H9 (cell line): ENCODE measurements at regions not wholly inside any gene's neighbourhood (a gene's known extent, or its start where the extent isn't known, plus 50 kb on each side); places are given as distances from the start of the nearest gene placed in this dataset.

Experiments used
- DNase-seq: peaks from one replicate; pipeline ENCODE4 v3.0.0-alpha.2; 2017
- H2AFZ ChIP-seq: one replicate; pipeline ENCODE4 v1.6.1; 2013; ENCODE audit warnings: mild to moderate bottlenecking, low read length, control low read depth, moderate library complexity
- H2AK5ac ChIP-seq: 2 replicates; pipeline ENCODE4 v1.6.1; 2013; ENCODE audit warnings: low read length, control low read depth, mixed read lengths; ENCODE audit not compliant: insufficient read length
- H2BK120ac ChIP-seq: one replicate; pipeline ENCODE4 v1.6.1; 2013; ENCODE audit warnings: low read depth, mild to moderate bottlenecking, low read length, control low read depth, inconsistent platforms; ENCODE audit not compliant: poor library complexity, severe bottlenecking
- H2BK12ac ChIP-seq: 2 replicates; pipeline ENCODE4 v1.6.1; 2013; ENCODE audit warnings: low read length, control low read depth, mixed read lengths, low read depth; ENCODE audit not compliant: insufficient read length
- H2BK15ac ChIP-seq: 2 replicates; pipeline ENCODE4 v1.6.1; 2013; ENCODE audit warnings: low read depth, low read length, control low read depth
- H2BK20ac ChIP-seq: one replicate; pipeline ENCODE4 v1.6.1; 2013; ENCODE audit warnings: low read depth, mild to moderate bottlenecking, low read length, control low read depth, inconsistent platforms; ENCODE audit not compliant: poor library complexity, severe bottlenecking
- H2BK5ac ChIP-seq: 2 replicates; pipeline ENCODE4 v1.6.1; 2013; ENCODE audit warnings: low read length, control low read depth, mixed read lengths; ENCODE audit not compliant: insufficient read length
- H3K14ac ChIP-seq: 2 replicates; pipeline ENCODE4 v1.6.1; 2013; ENCODE audit warnings: low read length, control low read depth; ENCODE audit not compliant: insufficient read depth
- H3K18ac ChIP-seq: 2 replicates; pipeline ENCODE4 v1.6.1; 2013; ENCODE audit warnings: low read depth, mild to moderate bottlenecking, mixed read lengths, low read length, control low read depth; ENCODE audit not compliant: insufficient read length
- H3K23ac ChIP-seq: 2 replicates; pipeline ENCODE4 v1.6.1; 2013; ENCODE audit warnings: low read length, control low read depth, mixed read lengths, low read depth; ENCODE audit not compliant: insufficient read length
- H3K23me2 ChIP-seq: 2 replicates; pipeline ENCODE4 v1.6.1; 2013; ENCODE audit warnings: low read depth, mild to moderate bottlenecking, mixed read lengths, low read length, control low read depth; ENCODE audit not compliant: insufficient read length, poor library complexity, severe bottlenecking
- H3K27ac ChIP-seq: 2 replicates; pipeline ENCODE4 v1.5.1; 2013; ENCODE audit warnings: low read length, control low read depth, mixed read lengths, low read depth; ENCODE audit not compliant: insufficient read length
- H3K27me3 ChIP-seq: 2 replicates; pipeline ENCODE4 v1.6.1; 2013; ENCODE audit warnings: low read length, control low read depth, inconsistent platforms; ENCODE audit not compliant: insufficient read depth
- H3K4ac ChIP-seq: 2 replicates; pipeline ENCODE4 v1.6.1; 2013; ENCODE audit warnings: low read depth, mild to moderate bottlenecking, control low read depth, inconsistent platforms, low read length, moderate library complexity
- H3K4me1 ChIP-seq: 2 replicates; pipeline ENCODE4 v1.6.1; 2013; ENCODE audit warnings: low read length, control low read depth, inconsistent platforms; ENCODE audit not compliant: insufficient read depth
- H3K4me2 ChIP-seq: 2 replicates; pipeline ENCODE4 v1.6.1; 2013; ENCODE audit warnings: low read length, control low read depth, mixed read lengths; ENCODE audit not compliant: insufficient read length, insufficient read depth
- H3K56ac ChIP-seq: 2 replicates; pipeline ENCODE4 v1.6.1; 2013; ENCODE audit warnings: low read depth, mild to moderate bottlenecking, mixed read lengths, low read length, control low read depth; ENCODE audit not compliant: insufficient read length
- H3K79me1 ChIP-seq: 2 replicates; pipeline ENCODE4 v1.6.1; 2013; ENCODE audit warnings: low read depth, mild to moderate bottlenecking, moderate library complexity, low read length, control low read depth, inconsistent platforms; ENCODE audit not compliant: insufficient read depth, poor library complexity, severe bottlenecking
- H3K79me2 ChIP-seq: 2 replicates; pipeline ENCODE4 v1.6.1; 2013; ENCODE audit warnings: low read length, control low read depth, inconsistent platforms; ENCODE audit not compliant: insufficient read depth
- H3K9ac ChIP-seq: 2 replicates; pipeline ENCODE4 v1.6.1; 2013; ENCODE audit warnings: low read length, control low read depth, mixed read lengths; ENCODE audit not compliant: insufficient read length; ENCODE audit errors: extremely low read depth
- H3K9me3 ChIP-seq: one replicate; pipeline ENCODE4 v1.6.1; 2013; ENCODE audit warnings: low read depth, low read length, inconsistent platforms; ENCODE audit not compliant: control insufficient read depth
- H3T11ph ChIP-seq: one replicate; pipeline ENCODE4 v1.6.1; 2013; ENCODE audit warnings: mild to moderate bottlenecking, low read length, control low read depth, inconsistent platforms
- H4K20me1 ChIP-seq: one replicate; pipeline ENCODE4 v1.6.1; 2013; ENCODE audit not compliant: control insufficient read depth, insufficient read length, insufficient read depth
- H4K5ac ChIP-seq: 2 replicates; pipeline ENCODE4 v1.6.1; 2013; ENCODE audit warnings: low read depth, mild to moderate bottlenecking, mixed read lengths, low read length, control low read depth; ENCODE audit not compliant: insufficient read length
- H4K8ac ChIP-seq: replicated peaks from 2 replicates; pipeline ENCODE4 v1.6.1; 2013; ENCODE audit warnings: low read length, control low read depth, mixed read lengths, low read depth; ENCODE audit not compliant: insufficient read length
- H4K91ac ChIP-seq: 2 replicates; pipeline ENCODE4 v1.6.1; 2013; ENCODE audit warnings: low read depth, mild to moderate bottlenecking, moderate library complexity, mixed read lengths, low read length, control low read depth; ENCODE audit not compliant: insufficient read length
- H3K27ac Mint-ChIP-seq, 3 experiments: 2 replicates in 2 of 3; 3 replicates in 1 of 3; pipeline ENCODE4 v1.8.0; 2020 to 2021; ENCODE audit warnings: mixed read lengths in 3 of 3, mild to moderate bottlenecking in 1 of 3, moderate library complexity in 1 of 3
- H3K27me3 Mint-ChIP-seq: 2 replicates; pipeline ENCODE4 v1.8.0; 2021; ENCODE audit warnings: low read depth, mild to moderate bottlenecking, moderate library complexity, mixed read lengths
- H3K36me3 Mint-ChIP-seq, 3 experiments: 2 replicates in 2 of 3; 3 replicates in 1 of 3; pipeline ENCODE4 v1.8.0; 2020 to 2021; ENCODE audit warnings: low read depth in 3 of 3, mixed read lengths in 3 of 3; ENCODE audit not compliant: insufficient read depth in 1 of 3
- H3K4me1 Mint-ChIP-seq, 2 experiments: 2 replicates each; pipeline ENCODE4 v1.8.0; 2020; ENCODE audit warnings: mixed read lengths in 2 of 2
- H3K4me3 Mint-ChIP-seq, 2 experiments: 2 replicates in 1 of 2; 3 replicates in 1 of 2; pipeline ENCODE4 v1.8.0; 2020 to 2021; ENCODE audit warnings: mild to moderate bottlenecking in 2 of 2, mixed read lengths in 2 of 2, moderate library complexity in 1 of 2
- H3K9me3 Mint-ChIP-seq, 2 experiments: 2 replicates in 1 of 2; 3 replicates in 1 of 2; pipeline ENCODE4 v1.8.0; 2020; ENCODE audit warnings: mild to moderate bottlenecking in 2 of 2, mixed read lengths in 2 of 2, moderate library complexity in 1 of 2
- CTCF ChIP-seq: fragments of 200-600 bp; sonication (generic); conservative IDR thresholded peaks from 3 replicates; pipeline ENCODE4 v1.8.0; 2021; ENCODE audit warnings: antibody characterized with exemption, mild to moderate bottlenecking
- WGBS: extraction: QIAGEN DNeasy Blood & Tissue Kit; methylation state at CpG from one replicate; pipeline ENCODE4 v1.1.7; 2013; ENCODE audit warnings: missing lambda C conversion rate, low lambda C conversion rate, mixed read lengths; ENCODE audit not compliant: insufficient read length; ENCODE audit errors: extremely low coverage; 5-methylcytosine and 5-hydroxymethylcytosine counted together

DNA sequence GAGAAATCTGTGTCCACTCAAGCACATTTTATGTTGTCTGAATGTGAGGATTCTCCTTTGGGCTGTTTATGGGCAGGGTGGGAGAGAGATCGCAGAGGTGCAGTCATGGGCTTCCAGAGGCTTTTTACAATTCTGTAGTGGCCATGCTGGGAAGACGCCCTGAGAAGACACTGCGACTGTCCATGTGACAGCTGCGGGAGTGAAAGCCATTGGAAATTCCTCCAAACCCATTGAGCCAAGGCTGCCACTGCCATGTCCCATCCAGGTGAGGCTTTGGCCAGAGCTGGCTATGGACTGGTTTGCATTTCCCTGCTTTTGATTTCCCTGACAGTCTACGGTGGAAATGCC is 216.9 kb upstream of the ECI2 start:
- DNase-seq, result no peak
- Histone ChIP-seq H3K4me2 (no peak overlapping the region), H3K23ac (no peak overlapping the region), H3K4ac (no peak overlapping the region), H4K5ac (no peak overlapping the region), H3K9me3 (no peaks in the 10 kb centered on the region), H3K9ac (no peak overlapping the region), H4K8ac (no peak overlapping the region), H2AFZ (no peak overlapping the region), H3K27ac (no peak overlapping the region), H3K56ac (no peak overlapping the region), H2AK5ac (no peak overlapping the region), H4K91ac (no peak overlapping the region), H3K27me3 (no peaks in the 10 kb centered on the region; the same call in 1 of the 2 replicates), H2BK120ac (no peak overlapping the region), H3K79me1 (no peaks in the 10 kb centered on the region), H3K18ac (no peak overlapping the region), H3T11ph (no peak overlapping the region), H2BK20ac (no peak overlapping the region), H2BK15ac (no peak overlapping the region), H2BK12ac (no peak overlapping the region), H4K20me1 (no peaks in the 10 kb centered on the region), H3K14ac (no peak overlapping the region), H2BK5ac (no peak overlapping the region), H3K23me2 (no peaks in the 10 kb centered on the region), H3K4me1 (no peaks in the 10 kb centered on the region; the same call in 1 of the 2 replicates), H3K79me2 (no peaks in the 10 kb centered on the region)
- H3K4me3 Mint-ChIP-seq, result no peak overlapping the region
- peaks cover 5 to 18% of the 10 kb centered on the region in 2 experiments for H3K4me1 Mint-ChIP-seq
- H3K9me3 Mint-ChIP-seq, result peaks cover 3% of the 10 kb centered on the region in 2 experiments; a peak in 1 of 5 replicates
- peaks cover 0 to 2% (median 0%) of the 10 kb centered on the region in 3 experiments; a peak in 1 of 7 replicates for H3K36me3 Mint-ChIP-seq
- H3K27ac Mint-ChIP-seq, result no peak overlapping the region
- H3K27me3 Mint-ChIP-seq, result peaks cover 15% of the 10 kb centered on the region
- no peak for TF ChIP-seq CTCF
- WGBS, result no CpG with 5 or more reads among the region's 5 CpGs
